CD14-positive monocyte (primary cell): ENCODE measurements at regions not wholly inside any gene's neighbourhood (a gene's known extent, or its start where the extent isn't known, plus 50 kb on each side); places are given as distances from the start of the nearest gene placed in this dataset.

Source experiments
- DNase-seq, 3 donors: peaks; one replicate each; pipeline ENCODE4 v3.0.0-alpha.2; 2011 to 2022
- H2AFZ ChIP-seq: 2 replicates; pipeline ENCODE4 v1.6.0; 2012; ENCODE audit warnings: mild to moderate bottlenecking, low read depth, low read length, inconsistent platforms; ENCODE audit not compliant: insufficient read depth, poor library complexity, severe bottlenecking
- H3K27ac ChIP-seq, 2 donors: 1 replicate in 1 of 2; 2 replicates in 1 of 2; pipeline ENCODE4 v1.5.1; 2012 to 2013; ENCODE audit warnings: low read length in 2 of 2, control low read depth in 1 of 2, inconsistent platforms in 1 of 2, low read depth in 1 of 2, mild to moderate bottlenecking in 1 of 2
- H3K27me3 ChIP-seq, 2 donors: one replicate each; pipeline versions ENCODE4 v1.6.0 to v1.6.1; 2011 to 2013; ENCODE audit warnings: low read length in 2 of 2; ENCODE audit not compliant: control insufficient read depth in 2 of 2, insufficient read depth in 2 of 2
- H3K36me3 ChIP-seq, 2 donors: replicated peaks in 1 of 2; 1 replicate in 1 of 2; 2 replicates in 1 of 2; pipeline versions ENCODE4 v1.5.1 to v1.6.1; 2012 to 2013; ENCODE audit warnings: low read length in 2 of 2, control low read depth in 1 of 2, inconsistent platforms in 1 of 2, mild to moderate bottlenecking in 1 of 2; ENCODE audit not compliant: insufficient read depth in 2 of 2, control insufficient read depth in 1 of 2
- H3K4me1 ChIP-seq, 2 donors: 1 replicate in 1 of 2; 2 replicates in 1 of 2; pipeline versions ENCODE4 v1.5.1 to v1.6.1; 2012 to 2013; ENCODE audit warnings: low read length in 2 of 2, control low read depth in 1 of 2, inconsistent platforms in 1 of 2, mild to moderate bottlenecking in 1 of 2, moderate library complexity in 1 of 2; ENCODE audit not compliant: insufficient read depth in 2 of 2, control insufficient read depth in 1 of 2
- H3K4me2 ChIP-seq: replicated peaks from 2 replicates; pipeline ENCODE3; 2012; ENCODE audit warnings: low read length, moderate library complexity, mild to moderate bottlenecking; ENCODE audit not compliant: poor library complexity, severe bottlenecking; ENCODE audit errors: extremely low read depth
- H3K4me3 ChIP-seq, 3 experiments: fragments of 200-600 bp in 1 of 3; sonication (generic) in 1 of 3; replicated peaks in 1 of 3; 1 replicate in 2 of 3; 2 replicates in 1 of 3; pipeline ENCODE4 v1.5.1; 2011 to 2013; ENCODE audit warnings: low read length in 3 of 3, mild to moderate bottlenecking in 3 of 3, control low read depth in 2 of 3, low read depth in 2 of 3, inconsistent platforms in 1 of 3, moderate library complexity in 1 of 3
- H3K79me2 ChIP-seq: 2 replicates; pipeline ENCODE4 v1.6.0; 2012; ENCODE audit warnings: mild to moderate bottlenecking, control low read depth, inconsistent platforms, low read length, moderate library complexity; ENCODE audit not compliant: insufficient read depth
- H3K9ac ChIP-seq: 2 replicates; pipeline ENCODE4 v1.6.0; 2017; ENCODE audit warnings: low read length, mild to moderate bottlenecking; ENCODE audit not compliant: insufficient read depth, poor library complexity, severe bottlenecking
- H3K9me3 ChIP-seq, 2 donors: replicated peaks in 1 of 2; 1 replicate in 1 of 2; 2 replicates in 1 of 2; pipeline versions ENCODE4 v1.5.1 to v1.6.1; 2012 to 2013; ENCODE audit warnings: low read length in 2 of 2, control low read depth in 1 of 2; ENCODE audit not compliant: control insufficient read depth in 1 of 2, insufficient read depth in 1 of 2
- H4K20me1 ChIP-seq: 2 replicates; pipeline ENCODE4 v1.6.0; 2012; ENCODE audit warnings: mild to moderate bottlenecking, low read length, control low read depth, moderate library complexity; ENCODE audit not compliant: insufficient read depth
- H3K27ac Mint-ChIP-seq, 7 donors: one replicate each; pipeline ENCODE4 v1.8.0; 2020; ENCODE audit warnings: mild to moderate bottlenecking in 7 of 7, mixed read lengths in 7 of 7, moderate library complexity in 6 of 7, inconsistent platforms in 2 of 7
- H3K27me3 Mint-ChIP-seq, 3 donors: one replicate each; pipeline ENCODE4 v1.8.0; 2021 to 2022; ENCODE audit warnings: low read depth in 3 of 3, mild to moderate bottlenecking in 3 of 3, mixed read lengths in 3 of 3, moderate library complexity in 3 of 3, inconsistent platforms in 1 of 3
- H3K36me3 Mint-ChIP-seq, 2 donors: one replicate each; pipeline ENCODE4 v1.8.0; 2020; ENCODE audit warnings: mixed read lengths in 2 of 2, inconsistent platforms in 1 of 2, mild to moderate bottlenecking in 1 of 2
- H3K4me1 Mint-ChIP-seq: one replicate; pipeline ENCODE4 v1.8.0; 2020; ENCODE audit warnings: mild to moderate bottlenecking, mixed read lengths
- H3K4me3 Mint-ChIP-seq, 2 donors: one replicate each; pipeline ENCODE4 v1.8.0; 2020; ENCODE audit warnings: mild to moderate bottlenecking in 2 of 2, mixed read lengths in 2 of 2, moderate library complexity in 1 of 2
- H3K9me3 Mint-ChIP-seq, 7 donors: one replicate each; pipeline ENCODE4 v1.8.0; 2020 to 2022; ENCODE audit warnings: mixed read lengths in 7 of 7, mild to moderate bottlenecking in 6 of 7, moderate library complexity in 6 of 7, inconsistent platforms in 2 of 7
- WGBS: methylation state at CpG from one replicate; pipeline ENCODE4 v1.1.5; 2013; ENCODE audit warnings: missing lambda C conversion rate; ENCODE audit not compliant: insufficient coverage; 5-methylcytosine and 5-hydroxymethylcytosine counted together
- intact Hi-C, 2 donors: fragments of 100-400 bp; cut with micrococcal nuclease; formaldehyde crosslinking; loops; one replicate each; pipeline versions ENCODE4 v1.15.0 to v1.15.1; 2023
- TF ChIP-seq, protein P1 (sequence below): fragments of 200-600 bp; IDR thresholded peaks from one replicate; pipeline ENCODE4 v1.8.0; 2022; ENCODE audit warnings: antibody characterized with exemption, mild to moderate bottlenecking

DNA sequence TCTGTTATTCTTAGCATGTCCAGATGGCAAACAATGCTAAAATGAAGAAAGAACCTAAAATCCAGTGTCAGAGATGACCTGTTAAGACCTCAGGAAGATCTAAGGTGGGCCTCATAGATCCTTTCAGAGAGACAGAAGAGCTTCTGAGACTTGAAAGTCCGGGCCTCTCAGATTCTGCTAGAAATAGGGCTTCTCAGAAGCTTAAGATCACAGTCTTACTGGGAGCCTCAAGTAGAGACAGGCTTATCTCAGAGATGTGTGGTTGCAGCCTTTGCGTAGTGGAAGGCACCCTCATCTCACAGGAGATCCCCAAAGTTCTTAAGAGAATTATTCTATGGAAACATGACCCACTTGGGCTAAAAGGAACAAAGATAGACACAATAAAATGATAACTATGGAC is 642.8 kb downstream of the TNS3 start:
- Histone ChIP-seq H3K4me1 (no peaks in the 10 kb centered on the region), H3K4me2 (no peak overlapping the region), H3K27ac (no peak overlapping the region), H2AFZ (no peak overlapping the region), H3K9ac (no peak overlapping the region), H3K4me3 (no peak overlapping the region), H3K79me2 (no peaks in the 10 kb centered on the region), H4K20me1 (no peaks in the 10 kb centered on the region), H3K36me3 (no peaks in the 10 kb centered on the region), H3K9me3 (no peaks in the 10 kb centered on the region), H3K27me3 (no peaks in the 10 kb centered on the region)
- Mint-ChIP-seq H3K9me3 (peaks cover 0 to 3% (median 0%) of the 10 kb centered on the region in 7 donors), H3K4me3 (no peak overlapping the region), H3K4me1 (no peaks in the 10 kb centered on the region), H3K27ac (peak overlapping the region in 1 of 7 donors; percentile 66), H3K27me3 (peaks cover 0 to 4% (median 3%) of the 10 kb centered on the region in 3 donors), H3K36me3 (no peaks in the 10 kb centered on the region)
- no peak for DNase-seq
- intact Hi-C loops = no loop called here
- WGBS = 88% methylated on average over 1 of the region's 2 CpGs
- TF ChIP-seq, protein P1, sequence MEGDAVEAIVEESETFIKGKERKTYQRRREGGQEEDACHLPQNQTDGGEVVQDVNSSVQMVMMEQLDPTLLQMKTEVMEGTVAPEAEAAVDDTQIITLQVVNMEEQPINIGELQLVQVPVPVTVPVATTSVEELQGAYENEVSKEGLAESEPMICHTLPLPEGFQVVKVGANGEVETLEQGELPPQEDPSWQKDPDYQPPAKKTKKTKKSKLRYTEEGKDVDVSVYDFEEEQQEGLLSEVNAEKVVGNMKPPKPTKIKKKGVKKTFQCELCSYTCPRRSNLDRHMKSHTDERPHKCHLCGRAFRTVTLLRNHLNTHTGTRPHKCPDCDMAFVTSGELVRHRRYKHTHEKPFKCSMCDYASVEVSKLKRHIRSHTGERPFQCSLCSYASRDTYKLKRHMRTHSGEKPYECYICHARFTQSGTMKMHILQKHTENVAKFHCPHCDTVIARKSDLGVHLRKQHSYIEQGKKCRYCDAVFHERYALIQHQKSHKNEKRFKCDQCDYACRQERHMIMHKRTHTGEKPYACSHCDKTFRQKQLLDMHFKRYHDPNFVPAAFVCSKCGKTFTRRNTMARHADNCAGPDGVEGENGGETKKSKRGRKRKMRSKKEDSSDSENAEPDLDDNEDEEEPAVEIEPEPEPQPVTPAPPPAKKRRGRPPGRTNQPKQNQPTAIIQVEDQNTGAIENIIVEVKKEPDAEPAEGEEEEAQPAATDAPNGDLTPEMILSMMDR = no peak

DNA sequence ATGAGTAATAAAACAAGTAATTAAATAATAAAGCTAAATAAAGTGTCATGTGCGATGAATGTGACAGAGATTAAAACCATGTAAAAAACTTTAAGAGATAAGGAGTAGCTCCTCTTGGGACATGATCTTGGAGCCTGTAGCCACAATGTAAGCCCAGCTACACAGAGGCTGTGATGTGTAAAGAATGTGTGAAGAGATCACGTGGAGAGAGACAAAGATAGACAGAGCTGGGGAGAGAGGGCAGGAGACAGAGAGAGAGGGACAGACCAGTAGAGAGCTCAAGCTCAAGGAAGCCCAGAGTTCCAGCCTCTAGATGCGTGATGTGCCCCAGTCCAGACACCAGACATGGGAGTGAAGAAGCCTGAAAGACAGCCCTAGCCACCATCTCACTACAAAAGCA is 644.1 kb downstream of the TNS3 start:
- no peak overlapping the region for H3K4me2 ChIP-seq
- H3K4me3 Mint-ChIP-seq = no peak overlapping the region
- TF ChIP-seq, protein P1 = no peak
- no peaks in the 10 kb centered on the region for H3K36me3 Mint-ChIP-seq
- DNase-seq = no peak
- H3K9me3 ChIP-seq = no peaks in the 10 kb centered on the region
- H3K4me1 ChIP-seq = no peaks in the 10 kb centered on the region
- 94% methylated on average over 2 of the region's 3 CpGs for WGBS
- intact Hi-C loops = no loop called here
- peaks cover 0 to 3% (median 0%) of the 10 kb centered on the region in 7 donors for H3K9me3 Mint-ChIP-seq
- no peak overlapping the region for H3K4me3 ChIP-seq
- H3K27me3 ChIP-seq = no peaks in the 10 kb centered on the region
- H3K36me3 ChIP-seq = no peaks in the 10 kb centered on the region
- H2AFZ ChIP-seq = no peak overlapping the region
- no peaks in the 10 kb centered on the region for H3K4me1 Mint-ChIP-seq
- peaks cover 0 to 4% (median 3%) of the 10 kb centered on the region in 3 donors for H3K27me3 Mint-ChIP-seq
- H3K27ac Mint-ChIP-seq = no peak overlapping the region
- H3K79me2 ChIP-seq = no peaks in the 10 kb centered on the region
- no peak overlapping the region for H3K9ac ChIP-seq
- no peaks in the 10 kb centered on the region for H4K20me1 ChIP-seq
- H3K27ac ChIP-seq = no peak overlapping the region
